ENCODE measurements at regions not wholly inside any gene's neighbourhood (a gene's known extent, or its start where the extent isn't known, plus 50 kb on each side); places are given as distances from the start of the nearest gene placed in this dataset.

GRCh38 chr20:12617076-12617475, 391.7 kb upstream of the SPTLC3 start:
- TF ChIP-seq CTCF (IDR thresholded peaks at IDR 0.05; ENCODE audit: extremely low read depth, missing control alignments) = no peak
- no peak for DNase-seq (ENCODE audit: low spot score)

DNA sequence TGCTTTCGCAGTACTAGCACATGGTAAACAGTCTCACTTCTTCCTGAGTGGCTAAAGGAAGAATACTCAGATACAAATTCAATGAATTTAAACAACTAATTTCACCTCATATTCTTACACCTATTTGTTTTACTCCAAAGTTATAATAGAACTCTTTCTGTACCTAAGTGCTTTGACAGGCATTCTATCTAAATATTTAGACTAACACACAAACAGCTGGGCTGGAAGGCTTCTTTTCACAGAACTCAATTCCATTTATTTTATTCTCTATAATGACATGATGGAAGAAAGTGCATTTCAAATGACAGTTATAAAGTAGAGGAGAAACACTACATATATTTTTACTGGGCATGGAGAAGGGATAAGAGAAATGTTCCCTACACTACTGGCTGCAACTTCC, 384.9 kb upstream of the SPTLC3 start:
- no peak for TF ChIP-seq CTCF (IDR thresholded peaks at IDR 0.05; ENCODE audit: extremely low read depth, missing control alignments)

DNA sequence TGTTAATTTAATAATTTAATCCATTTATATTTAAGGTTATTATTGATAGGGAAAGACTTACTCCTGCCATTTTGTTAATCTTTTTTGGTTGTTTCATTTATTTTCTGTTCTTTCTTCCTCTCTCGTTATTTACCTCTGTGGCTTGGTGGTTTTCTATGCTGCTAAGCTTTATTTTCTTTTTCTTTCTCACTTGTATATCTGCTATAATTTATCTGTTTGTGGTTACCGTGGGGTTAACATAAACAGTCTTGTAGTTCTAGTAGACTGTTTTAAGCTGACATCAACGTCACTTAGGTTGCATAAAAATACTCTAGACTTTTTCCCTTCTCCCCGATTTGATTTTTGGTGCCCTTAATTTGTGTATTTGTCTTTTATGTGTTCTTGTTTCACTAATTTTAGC, 381.3 kb upstream of the SPTLC3 start:
- TF ChIP-seq CTCF (IDR thresholded peaks at IDR 0.05; ENCODE audit: extremely low read depth, missing control alignments) = no peak
- no peak for DNase-seq (ENCODE audit: low spot score)

More for the DNA sequence above, 384.9 kb upstream of the SPTLC3 start:
- DNase-seq (ENCODE audit: low spot score) = no peak

GRCh38 chr20:12638633-12639312, 370.0 kb upstream of the SPTLC3 start:
- DNase-seq (ENCODE audit: low spot score) = no peak
- no peak for TF ChIP-seq CTCF (IDR thresholded peaks at IDR 0.05; ENCODE audit: extremely low read depth, missing control alignments)

DNA sequence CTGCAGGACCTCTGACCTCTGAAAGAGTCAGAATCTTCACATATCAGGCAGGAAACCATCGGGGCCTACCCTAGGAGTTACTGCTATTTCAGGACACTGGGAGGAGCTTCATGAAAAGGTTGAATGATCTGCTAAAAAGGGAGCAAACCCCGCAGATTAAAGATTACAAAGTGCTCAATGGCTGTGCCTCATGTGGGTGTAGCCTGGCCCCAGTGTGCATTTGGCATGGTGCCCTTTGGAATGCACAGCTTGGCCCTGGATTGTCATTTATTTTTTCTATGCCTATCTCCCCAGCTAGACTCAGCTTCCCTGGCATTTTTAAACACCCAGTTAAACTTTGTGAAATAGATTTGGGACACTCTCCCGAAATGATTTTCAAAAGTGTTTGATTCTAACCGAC, 368.5 kb upstream of the SPTLC3 start:
- TF ChIP-seq CTCF (IDR thresholded peaks at IDR 0.05; ENCODE audit: extremely low read depth, missing control alignments) = no peak
- DNase-seq (ENCODE audit: low spot score) = no peak

GRCh38 chr20:12641619-12642018, 367.2 kb upstream of the SPTLC3 start:
- TF ChIP-seq CTCF (IDR thresholded peaks at IDR 0.05; ENCODE audit: extremely low read depth, missing control alignments) = no peak
- no peak for DNase-seq (ENCODE audit: low spot score)

DNA sequence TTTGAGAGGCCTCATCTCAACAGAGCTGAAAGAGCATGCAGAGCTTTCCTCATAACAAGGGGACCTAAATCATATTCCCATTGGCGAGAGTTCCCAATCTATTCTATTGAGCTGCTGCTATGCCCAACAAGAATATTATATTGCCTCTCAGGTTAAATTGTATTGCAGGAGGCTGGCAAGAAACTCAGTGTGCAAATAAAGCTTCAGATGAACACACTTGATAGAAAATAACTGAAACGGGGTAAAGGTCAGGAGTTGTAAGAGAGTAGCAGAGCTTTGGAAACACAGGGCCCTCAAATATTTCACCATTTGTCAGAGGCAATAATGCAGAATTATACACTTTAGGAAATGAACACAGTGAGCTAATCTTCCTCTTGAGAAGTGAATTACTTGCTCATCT, 364.3 kb upstream of the SPTLC3 start:
- TF ChIP-seq CTCF (IDR thresholded peaks at IDR 0.05; ENCODE audit: extremely low read depth, missing control alignments) = no peak
- no peak for DNase-seq (ENCODE audit: low spot score)

All from GM20000 (cell line).